ENCODE measurements at regions not wholly inside any gene's neighbourhood (a gene's known extent, or its start where the extent isn't known, plus 50 kb on each side); places are given as distances from the start of the nearest gene placed in this dataset.

DNA sequence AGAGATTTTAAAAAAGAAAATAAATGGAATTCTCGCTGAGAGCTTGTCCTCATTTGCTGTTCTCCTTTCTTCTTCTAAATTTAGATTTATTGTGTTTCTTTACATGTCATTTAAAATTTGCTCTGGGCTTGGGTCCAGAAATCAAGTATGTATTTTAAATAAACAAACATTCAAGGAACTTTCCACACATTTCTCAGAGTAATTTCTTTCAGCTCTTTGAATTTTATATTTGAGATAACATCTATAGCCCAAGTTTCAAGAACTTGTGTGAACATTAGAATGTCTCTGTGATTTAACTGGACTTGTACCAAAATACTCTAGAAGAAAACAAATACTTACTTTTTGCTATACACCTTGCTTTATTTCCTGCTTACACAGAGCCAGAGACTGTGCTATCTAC lies 192.3 kb downstream of the TMEM200A start:
- TF ChIP-seq, protein P1, sequence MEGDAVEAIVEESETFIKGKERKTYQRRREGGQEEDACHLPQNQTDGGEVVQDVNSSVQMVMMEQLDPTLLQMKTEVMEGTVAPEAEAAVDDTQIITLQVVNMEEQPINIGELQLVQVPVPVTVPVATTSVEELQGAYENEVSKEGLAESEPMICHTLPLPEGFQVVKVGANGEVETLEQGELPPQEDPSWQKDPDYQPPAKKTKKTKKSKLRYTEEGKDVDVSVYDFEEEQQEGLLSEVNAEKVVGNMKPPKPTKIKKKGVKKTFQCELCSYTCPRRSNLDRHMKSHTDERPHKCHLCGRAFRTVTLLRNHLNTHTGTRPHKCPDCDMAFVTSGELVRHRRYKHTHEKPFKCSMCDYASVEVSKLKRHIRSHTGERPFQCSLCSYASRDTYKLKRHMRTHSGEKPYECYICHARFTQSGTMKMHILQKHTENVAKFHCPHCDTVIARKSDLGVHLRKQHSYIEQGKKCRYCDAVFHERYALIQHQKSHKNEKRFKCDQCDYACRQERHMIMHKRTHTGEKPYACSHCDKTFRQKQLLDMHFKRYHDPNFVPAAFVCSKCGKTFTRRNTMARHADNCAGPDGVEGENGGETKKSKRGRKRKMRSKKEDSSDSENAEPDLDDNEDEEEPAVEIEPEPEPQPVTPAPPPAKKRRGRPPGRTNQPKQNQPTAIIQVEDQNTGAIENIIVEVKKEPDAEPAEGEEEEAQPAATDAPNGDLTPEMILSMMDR (IDR thresholded peaks at IDR 0.05), result no peak
- TF ChIP-seq POLR2A (IDR thresholded peaks at IDR 0.05), result no peak
- no peak for TF ChIP-seq POLR2AphosphoS5 (IDR thresholded peaks at IDR 0.05)
- TF ChIP-seq EP300 (IDR thresholded peaks at IDR 0.05), result no peak

Measured in gastroesophageal sphincter (tissue), 3 donors.